H54 (cell line): ENCODE measurements at regions not wholly inside any gene's neighbourhood (a gene's known extent, or its start where the extent isn't known, plus 50 kb on each side); places are given as distances from the start of the nearest gene placed in this dataset.
"Not testable (repeated sequence)": the region's sequence is repeated elsewhere in the genome, so short reads cannot be mapped to it uniquely, and the experiment has no call there.

ENCODE experiments used
- DNase-seq: peaks from one replicate; pipeline ENCODE4 v3.0.0; 2011; ENCODE audit warnings: low spot score, mixed read lengths; ENCODE audit not compliant: insufficient read length
- FAIRE-seq: peaks from 3 replicates; lab custom pipeline; 2011; peaks lifted over from hg19 to GRCh38; lab: Jason Lieb, UNC
- POLR2A ChIP-seq: IDR thresholded peaks from 2 replicates; pipeline ENCODE4 v1.6.1; 2011; ENCODE audit warnings: low read depth, mild to moderate bottlenecking, low read length

- no peak for DNase-seq
- no peak for FAIRE-seq
- no peak for TF ChIP-seq POLR2A
These were observed 650.0 kb upstream of the STXBP6 start for GRCh38 chr14:25699981-25700380.

GRCh38 chr14:25698111-25698510 is 648.2 kb upstream of the STXBP6 start:
- DNase-seq, result no peak
- FAIRE-seq, result no peak
- no peak for TF ChIP-seq POLR2A

GRCh38 chr14:25696176-25696575 is 646.2 kb upstream of the STXBP6 start:
- no peak for TF ChIP-seq POLR2A
- no peak for DNase-seq
- FAIRE-seq, result no peak

- no peak for TF ChIP-seq POLR2A
- DNase-seq, result no peak
These were observed 635.1 kb upstream of the STXBP6 start for GRCh38 chr14:25685004-25685403.

GRCh38 chr14:25680934-25681333 is 631.0 kb upstream of the STXBP6 start:
- DNase-seq (no peak), FAIRE-seq (no peak)
- TF ChIP-seq POLR2A, result no peak

More at GRCh38 chr14:25685004-25685403, 635.1 kb upstream of the STXBP6 start:
- no peak for FAIRE-seq

- not testable (repeated sequence) for DNase-seq, FAIRE-seq
These were observed 630.6 kb upstream of the STXBP6 start for GRCh38 chr14:25680511-25680910.

GRCh38 chr14:25677111-25677510 is 627.2 kb upstream of the STXBP6 start:
- DNase-seq, result no peak
- no peak for TF ChIP-seq POLR2A
- no peak for FAIRE-seq

- no peak for FAIRE-seq
- DNase-seq, result no peak
- no peak for TF ChIP-seq POLR2A
These were observed 617.4 kb upstream of the STXBP6 start for GRCh38 chr14:25667387-25667786.

GRCh38 chr14:25666877-25667276 is 616.9 kb upstream of the STXBP6 start:
- DNase-seq, result no peak

GRCh38 chr14:25658988-25659387 is 609.0 kb upstream of the STXBP6 start:
- no peak for TF ChIP-seq POLR2A
- no peak for FAIRE-seq
- DNase-seq, result no peak

More at GRCh38 chr14:25666877-25667276, 616.9 kb upstream of the STXBP6 start:
- no peak for FAIRE-seq
- no peak for TF ChIP-seq POLR2A

GRCh38 chr14:25630447-25630846 is 580.5 kb upstream of the STXBP6 start:
- no peak for TF ChIP-seq POLR2A
- FAIRE-seq, result no peak
- no peak for DNase-seq

GRCh38 chr14:25628978-25629377 is 579.0 kb upstream of the STXBP6 start:
- FAIRE-seq, result no peak
- DNase-seq, result no peak
- TF ChIP-seq POLR2A, result no peak

- no peak for FAIRE-seq
- no peak for TF ChIP-seq POLR2A
- no peak for DNase-seq
These were observed 578.4 kb upstream of the STXBP6 start for GRCh38 chr14:25628390-25628789.

GRCh38 chr14:25626986-25627385 is 577.0 kb upstream of the STXBP6 start:
- no peak for DNase-seq
- no peak for TF ChIP-seq POLR2A
- FAIRE-seq, result no peak

- no peak for DNase-seq
- no peak for FAIRE-seq
- TF ChIP-seq POLR2A, result no peak
These were observed 572.8 kb upstream of the STXBP6 start for GRCh38 chr14:25622763-25623162.

GRCh38 chr14:25620515-25620914 is 570.6 kb upstream of the STXBP6 start:
- DNase-seq (no peak), FAIRE-seq (no peak)
- TF ChIP-seq POLR2A, result no peak
